Fibroblast of gingiva (primary cell): ENCODE measurements at regions not wholly inside any gene's neighbourhood (a gene's known extent, or its start where the extent isn't known, plus 50 kb on each side); places are given as distances from the start of the nearest gene placed in this dataset.
"Not testable (repeated sequence)": the region's sequence is repeated elsewhere in the genome, so short reads cannot be mapped to it uniquely, and the experiment has no call there.

ENCODE experiments used
- DNase-seq: peaks from one replicate; pipeline ENCODE4 v3.0.0-alpha.2; 2011; ENCODE audit warnings: low read depth

DNA sequence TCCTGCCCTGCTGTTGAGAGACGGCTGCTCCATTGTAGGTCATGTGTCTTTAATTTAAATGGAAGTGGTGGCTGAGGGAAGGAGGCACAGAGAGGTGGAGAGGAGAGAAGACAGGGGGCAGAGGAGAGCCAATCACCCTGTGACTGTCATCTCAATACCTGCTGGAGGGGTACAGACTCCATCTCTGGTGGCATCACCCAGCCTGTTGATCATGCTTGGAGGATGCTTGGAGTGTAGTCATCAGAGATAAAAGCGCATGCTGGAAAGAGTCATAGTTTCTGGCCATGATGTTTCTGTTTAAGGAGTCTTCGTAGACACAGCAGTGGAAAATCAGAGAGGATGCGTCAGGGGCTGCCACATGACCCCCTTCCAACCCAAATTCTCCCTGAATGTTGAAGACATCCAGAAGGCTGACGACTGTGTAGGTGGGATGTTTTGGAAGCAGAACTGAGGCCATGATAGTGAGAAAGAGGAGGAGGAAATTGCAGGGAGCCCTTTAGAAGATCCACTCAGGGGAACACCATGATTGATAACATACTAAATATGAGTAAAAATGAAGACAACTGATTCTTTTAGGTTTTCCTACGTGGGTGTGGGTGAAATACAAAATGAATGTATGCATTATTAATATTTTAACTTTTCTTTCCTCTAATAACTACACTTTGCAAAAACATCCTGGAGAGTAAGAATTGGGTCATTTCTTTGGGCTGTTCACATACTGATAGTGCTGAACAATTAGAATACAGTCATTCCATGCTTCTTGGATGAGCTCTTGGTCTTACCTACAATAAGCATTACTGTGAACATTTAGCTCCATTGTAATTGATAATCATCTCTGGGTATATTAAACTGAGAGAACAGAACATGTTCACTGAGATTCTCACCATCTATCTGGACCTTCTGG, 210.6 kb upstream of the ATP10A start:
- no peak for DNase-seq

DNA sequence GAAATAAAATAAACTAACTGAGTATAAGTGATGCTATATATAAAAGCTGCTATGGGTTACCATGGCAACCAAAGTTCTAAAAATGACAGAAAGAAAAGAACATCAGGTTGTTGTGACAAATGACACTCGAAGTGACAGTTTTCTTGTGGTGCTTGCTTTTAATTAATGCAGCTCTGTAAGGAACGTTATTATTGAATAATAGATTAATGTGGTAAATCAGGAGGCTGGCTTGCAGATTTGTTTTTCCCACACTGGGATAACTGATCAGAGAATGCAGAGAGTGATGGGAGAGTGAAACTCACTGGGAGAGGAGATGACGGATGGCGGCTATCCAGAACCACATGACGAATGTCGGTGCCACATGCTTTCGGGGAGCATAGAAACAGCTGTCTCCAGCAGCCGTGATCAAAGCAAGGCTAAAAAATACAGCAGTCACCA, 207.0 kb upstream of the ATP10A start:
- DNase-seq: no peak

DNA sequence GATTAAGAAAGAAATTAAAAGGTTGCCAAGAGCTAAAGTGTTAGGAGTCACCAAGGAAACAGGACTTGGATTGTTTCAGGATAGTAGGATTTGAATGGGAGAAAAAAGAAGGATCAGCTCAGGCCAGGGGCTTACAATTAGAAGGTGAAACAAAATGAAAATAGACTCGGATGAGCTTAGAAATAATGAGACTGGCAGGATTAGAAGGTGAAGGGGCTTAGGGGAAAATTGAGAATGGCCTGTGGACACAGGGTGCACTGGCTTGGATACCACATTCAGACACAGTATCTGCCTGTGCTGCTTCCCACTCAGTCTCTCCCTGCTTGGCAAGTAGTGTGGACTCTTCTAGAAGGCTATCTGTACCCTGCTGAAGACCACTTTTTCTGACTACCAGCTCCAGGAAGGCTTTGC, 206.1 kb upstream of the ATP10A start:
- DNase-seq: no peak

DNA sequence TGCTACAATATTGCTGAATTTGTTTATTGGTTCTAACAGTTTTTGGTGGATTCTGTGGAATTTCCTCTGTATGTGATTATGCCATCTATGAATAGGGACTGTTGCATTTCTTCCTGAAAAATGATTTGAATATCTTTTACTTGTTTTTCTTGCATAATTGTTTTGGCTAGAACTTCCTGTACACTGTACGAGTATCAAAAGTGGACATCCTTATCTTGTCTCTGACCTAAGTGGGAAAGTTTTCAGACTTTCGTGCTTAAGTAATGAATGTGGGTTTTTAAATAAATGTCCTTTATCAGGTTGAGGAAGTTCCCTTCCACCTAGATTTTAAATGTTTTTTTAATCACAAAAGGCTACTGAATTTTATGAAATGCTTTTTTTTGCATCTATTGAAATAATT, 203.8 kb upstream of the ATP10A start:
- no peak for DNase-seq

DNA sequence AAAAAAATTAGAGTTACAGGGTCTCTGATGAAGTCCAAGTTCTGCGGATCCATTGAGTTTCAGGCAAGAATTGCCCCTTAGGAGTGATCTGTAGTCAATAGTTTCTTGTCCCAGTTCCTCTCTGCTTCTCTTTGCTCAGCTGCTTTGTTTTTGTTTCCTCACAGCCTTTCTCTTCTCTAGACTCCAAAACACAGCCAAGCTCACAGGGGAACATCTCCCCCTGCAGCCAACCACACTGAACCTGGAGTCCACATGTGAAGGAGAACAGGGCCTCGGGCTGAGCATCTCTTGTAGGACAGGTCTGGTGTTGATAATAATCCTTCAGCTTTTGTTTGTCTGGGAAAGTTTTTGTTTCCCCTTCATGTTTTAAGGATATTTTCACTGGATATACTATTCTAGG, 202.6 kb upstream of the ATP10A start:
- no peak for DNase-seq

DNA sequence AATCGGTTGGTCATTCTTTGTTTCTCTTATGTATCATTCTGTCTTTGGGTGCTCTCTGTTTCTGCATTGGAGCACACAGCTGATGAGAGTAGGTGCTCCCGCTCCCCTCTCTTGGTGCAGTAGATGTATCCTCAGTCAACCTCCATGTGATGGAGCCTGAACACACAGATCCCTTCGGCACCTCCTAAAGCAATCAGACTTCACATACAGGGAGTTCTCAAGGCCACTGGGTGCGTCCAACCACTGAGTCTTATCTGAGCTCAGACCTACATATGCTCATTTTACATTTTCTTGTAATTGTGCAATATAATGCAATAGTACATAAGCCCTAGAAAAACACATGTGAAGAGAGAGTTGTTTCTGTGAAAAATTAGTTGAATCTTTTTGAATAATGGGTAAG, 198.1 kb upstream of the ATP10A start:
- no peak for DNase-seq

DNA sequence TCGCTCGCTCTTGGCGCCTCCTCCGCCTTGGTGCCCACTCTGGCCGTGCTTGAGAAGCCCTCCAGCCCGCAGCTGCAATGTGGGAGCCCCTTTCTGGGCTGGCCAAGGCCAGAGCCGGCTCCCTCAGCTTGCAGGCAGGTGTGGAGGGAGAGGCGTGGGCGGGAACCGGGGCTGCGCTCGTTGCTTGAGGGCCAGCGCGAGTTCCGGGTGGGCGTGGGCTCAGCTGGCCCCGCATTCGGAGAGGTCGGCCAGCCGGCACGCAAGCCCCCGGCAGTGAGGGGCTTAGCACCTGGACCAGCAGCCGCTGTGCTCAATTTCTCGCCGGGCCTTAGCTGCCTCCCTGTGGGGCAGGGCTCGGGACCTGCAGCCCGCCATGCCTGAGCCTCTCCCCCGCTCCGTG, 193.6 kb upstream of the ATP10A start:
- DNase-seq: not testable (repeated sequence)

DNA sequence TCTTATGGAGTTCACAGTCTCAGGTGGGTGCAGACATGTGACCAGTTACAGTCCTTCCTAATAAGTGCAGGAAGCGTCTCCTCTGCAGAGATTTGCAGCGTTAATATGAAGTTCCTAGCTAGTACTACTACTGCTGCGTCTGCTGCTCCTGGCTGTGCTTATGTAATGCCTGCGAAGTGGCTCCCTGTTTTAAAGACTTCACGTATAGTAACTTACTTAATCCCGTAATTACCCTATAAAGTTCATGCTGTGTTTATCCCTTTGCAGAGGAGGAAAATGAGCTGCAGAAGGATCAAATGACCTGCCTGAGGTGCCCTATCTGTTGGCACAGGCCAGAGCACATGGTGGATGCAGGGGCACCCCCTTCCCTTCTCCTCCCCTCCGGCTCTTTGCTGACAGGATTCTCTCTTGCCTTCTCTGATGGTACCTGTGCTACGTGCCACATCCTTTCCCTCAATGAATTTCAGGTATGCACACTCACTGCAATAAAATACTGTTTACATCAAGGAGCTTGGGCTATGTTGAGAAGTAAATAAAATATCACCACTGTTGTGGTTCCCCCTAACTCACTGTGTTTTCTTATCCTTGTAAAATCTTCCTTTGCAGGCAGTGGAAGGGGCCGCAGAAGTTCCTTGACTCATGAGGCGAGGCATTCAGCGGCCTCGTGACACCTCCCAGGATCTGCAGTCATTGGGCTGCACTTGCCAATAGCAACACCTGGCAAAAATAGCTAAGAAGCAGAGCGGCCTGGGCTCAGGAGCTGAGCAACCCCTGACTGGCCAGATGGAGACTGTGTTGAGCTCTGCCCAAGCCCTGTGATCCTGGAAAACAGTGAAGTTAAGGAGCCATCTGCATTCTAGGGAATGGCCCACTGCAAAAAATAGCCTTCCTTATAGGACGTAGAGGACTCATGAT, 188.9 kb upstream of the ATP10A start:
- DNase-seq: peak; percentile 18

DNA sequence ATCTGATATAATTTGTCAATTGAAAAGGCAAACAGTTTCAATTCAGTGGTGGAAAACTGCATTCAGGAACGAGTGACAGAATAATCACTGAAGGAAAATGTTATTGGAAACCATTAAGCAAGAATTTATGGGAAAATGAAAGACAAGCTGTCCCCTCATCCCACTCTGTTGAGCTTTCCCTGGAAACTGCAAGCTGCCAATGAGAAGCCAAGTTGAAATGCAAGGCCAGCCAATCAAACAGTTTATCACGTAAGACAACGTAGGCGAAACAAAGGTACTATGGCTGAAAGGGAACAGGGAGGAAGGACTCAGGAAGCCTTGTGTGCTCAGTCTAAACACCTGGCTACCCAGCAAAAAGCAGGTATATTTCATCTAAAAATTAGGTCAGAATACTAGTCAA, 187.9 kb upstream of the ATP10A start:
- no peak for DNase-seq

DNA sequence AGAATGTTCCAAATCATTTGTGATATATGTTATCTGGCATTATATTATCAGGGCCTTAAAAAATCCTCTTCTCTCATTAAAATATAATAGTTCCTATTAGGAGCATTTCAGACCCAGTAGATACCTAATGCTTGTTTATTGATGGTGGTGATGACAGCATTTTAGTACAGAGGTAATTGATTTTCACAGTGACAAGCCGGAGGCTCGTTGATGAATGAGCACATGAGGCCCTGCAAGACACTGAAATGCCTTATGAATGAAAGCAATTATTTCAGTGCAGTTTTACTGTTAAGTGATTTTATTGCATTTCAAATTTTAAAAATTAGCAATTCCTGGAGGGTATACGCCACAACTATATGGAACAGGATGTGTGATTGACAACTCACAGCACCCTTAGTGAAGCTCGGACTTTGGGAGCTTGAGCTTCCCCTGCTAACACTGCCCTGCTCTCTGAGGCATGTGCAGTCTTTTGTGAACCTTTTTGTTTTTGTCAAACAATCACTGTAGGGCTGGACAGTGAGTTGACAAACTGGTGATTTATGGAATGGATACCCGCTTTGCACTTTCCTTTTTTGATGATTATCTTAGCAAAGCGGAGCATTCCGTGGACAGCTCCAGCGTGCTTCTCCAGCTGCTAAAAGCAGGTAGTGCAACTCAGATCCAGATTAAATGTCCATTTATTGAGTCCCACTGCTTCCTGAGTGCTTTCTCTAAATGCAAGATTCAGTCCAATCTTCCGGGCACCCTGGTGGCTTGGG, 187.0 kb upstream of the ATP10A start:
- DNase-seq: no peak

DNA sequence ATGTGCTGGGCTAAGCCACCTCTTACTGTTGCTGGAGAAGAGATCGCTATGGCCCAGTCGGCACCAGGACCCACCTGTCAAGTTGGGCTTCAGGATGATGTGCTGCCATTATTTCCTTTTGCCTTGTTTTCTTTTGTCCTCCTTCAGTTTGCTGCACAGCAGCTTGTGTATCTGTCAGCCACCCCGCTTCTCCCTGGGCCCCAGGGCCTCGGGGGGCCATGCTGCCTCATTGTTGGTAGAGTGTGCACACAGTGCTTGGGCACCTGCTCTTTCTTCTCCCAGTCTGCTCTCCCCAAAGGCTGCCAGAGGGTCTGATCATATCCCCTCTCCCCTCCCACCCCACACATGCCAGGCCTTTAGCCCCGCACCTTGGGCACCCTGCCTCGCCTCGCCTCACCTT, 185.5 kb upstream of the ATP10A start:
- no peak for DNase-seq

DNA sequence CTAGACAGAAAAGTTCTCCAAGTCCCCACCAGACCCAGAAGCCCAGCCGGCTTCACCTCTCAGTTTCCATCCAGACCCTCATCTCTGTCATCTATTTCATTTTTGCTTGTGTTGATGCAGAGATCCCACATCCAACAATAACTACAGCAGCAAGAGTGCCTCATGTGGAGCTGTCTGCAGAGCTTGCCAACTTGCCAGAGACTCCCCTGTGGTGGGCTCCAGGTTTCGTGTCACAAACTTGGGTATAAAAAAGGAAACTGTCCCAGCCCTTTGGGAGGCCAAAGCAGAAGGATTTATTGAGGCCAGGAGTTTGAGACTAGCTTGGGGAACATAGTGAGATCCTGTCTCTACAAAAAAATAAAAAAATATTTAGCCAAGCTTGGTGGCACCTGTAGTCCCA, 182.4 kb upstream of the ATP10A start:
- DNase-seq: no peak

DNA sequence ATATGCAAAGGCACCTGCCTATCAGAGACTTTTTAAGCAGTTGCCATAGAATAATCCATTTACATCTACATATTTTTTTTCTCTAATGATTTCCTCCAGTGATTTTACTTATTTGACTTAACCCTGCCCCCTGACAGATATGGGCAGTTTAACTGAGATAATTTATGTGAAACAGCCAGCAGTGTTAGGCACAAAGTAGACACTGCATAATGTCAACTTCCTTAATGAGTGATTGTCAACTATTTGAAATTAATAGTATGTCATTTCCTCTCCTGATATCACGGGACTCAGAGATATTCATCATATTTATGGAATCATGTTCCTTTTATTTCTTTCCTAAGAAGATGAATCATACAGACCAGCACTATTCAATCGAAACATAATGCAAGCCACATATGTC, 179.9 kb upstream of the ATP10A start:
- no peak for DNase-seq

DNA sequence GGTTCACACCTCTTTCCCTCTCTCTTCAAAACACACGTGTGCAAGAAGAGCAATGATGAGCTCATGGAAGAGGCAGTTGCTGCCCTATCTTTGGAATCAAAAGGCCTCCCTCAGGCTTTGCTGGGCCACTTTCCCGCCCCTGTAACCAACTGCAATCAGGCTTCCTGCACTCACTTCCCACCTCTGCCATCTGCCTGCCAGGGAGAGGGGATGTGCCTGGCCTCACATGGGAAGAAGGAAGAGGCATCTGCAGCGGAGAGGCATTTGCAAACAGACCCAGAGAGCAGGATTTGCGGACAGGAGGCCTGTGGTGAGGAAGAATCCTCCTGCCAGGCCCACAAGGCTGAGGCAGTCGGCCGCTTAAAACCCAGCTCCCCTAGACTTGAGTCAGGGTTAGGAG, 175.6 kb upstream of the ATP10A start:
- no peak for DNase-seq

DNA sequence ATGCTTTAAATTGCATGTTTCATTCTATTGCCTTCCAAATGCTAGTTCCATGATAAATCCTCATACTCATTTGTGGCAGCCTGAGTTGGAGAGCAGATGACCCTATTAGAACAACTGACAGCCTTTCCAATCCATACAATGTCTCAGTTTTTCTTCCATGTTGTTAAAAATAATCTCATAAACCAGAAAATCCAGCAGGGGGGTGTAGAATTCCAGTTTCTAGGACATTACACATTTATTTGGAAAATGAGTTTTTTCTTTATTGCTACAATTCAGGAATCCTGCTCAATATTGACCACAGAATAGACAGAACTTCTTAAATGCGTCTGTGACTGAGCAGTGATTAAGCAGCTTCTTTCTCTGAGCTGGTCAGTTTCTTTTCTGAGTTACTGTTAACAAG, 174.2 kb upstream of the ATP10A start:
- no peak for DNase-seq

DNA sequence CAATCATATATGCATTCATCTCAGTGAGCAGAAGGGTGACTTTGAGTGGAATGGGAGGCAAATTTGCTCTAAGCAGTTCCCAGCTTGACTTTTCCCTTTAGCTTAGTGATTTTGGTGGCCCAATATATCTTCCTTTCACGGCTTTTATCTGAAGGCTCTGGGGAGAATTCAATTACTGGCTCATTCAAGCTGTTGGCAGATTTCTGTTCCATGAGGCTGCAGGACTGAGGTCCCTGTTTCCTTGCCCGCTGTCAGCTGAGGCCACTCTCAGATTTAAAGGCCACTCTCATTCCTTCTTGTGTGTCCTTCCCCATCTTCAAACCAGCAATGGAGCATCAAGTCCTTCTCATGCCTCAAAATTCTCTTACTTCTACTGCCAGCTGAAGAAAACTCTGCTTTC, 170.4 kb upstream of the ATP10A start:
- DNase-seq: no peak

DNA sequence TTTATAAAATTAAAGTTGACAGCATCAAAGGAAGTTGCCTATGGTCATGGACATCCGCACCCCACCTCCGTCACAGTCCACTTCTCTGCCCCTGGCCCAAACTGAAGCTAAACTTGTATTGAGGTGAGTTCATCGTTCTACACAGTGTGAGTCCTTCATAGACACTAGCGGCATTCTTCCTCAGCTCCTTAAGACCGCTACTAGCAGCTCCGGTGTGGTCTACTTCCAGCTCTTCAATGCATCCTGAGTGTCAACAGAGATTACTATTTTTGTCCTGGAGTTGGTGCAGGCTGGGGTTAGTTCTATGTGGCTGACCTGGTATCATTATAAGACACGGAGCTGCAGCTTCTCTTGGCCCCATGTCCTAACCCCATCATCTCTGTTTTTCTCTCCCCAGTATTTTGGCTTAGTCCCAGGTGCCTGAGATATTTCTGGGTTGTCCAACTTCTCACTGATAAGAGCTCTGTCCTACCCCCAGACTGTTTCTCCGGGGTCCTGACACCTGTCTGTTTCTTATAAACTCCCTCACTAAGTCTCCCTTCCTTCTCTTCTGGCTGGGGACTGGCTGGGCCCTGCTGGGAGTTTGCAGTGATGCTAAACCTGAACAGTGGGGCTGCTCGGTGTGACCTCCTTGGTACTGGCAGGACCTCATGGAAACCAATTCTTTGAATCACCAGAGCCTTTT, 169.2 kb upstream of the ATP10A start:
- no peak for DNase-seq

DNA sequence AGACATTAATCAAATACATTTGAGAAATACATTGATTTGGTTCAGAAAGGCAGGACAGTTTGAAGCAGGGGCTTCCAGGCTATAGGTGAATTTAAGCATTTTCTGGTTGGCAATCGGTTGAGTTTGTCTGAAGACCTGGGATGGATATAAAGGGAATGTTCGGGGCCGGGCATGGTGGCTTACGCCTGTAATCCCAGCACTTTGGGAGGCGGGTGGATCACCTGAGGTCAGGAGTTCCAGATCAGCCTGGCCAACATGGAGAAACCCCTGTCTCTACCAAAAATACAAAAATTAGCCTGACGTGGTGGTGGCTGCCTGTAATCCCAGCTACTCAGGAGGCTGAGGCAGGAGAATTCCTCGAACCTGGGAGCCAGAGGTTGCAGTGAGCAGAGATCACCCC, 166.5 kb upstream of the ATP10A start:
- not testable (repeated sequence) for DNase-seq

DNA sequence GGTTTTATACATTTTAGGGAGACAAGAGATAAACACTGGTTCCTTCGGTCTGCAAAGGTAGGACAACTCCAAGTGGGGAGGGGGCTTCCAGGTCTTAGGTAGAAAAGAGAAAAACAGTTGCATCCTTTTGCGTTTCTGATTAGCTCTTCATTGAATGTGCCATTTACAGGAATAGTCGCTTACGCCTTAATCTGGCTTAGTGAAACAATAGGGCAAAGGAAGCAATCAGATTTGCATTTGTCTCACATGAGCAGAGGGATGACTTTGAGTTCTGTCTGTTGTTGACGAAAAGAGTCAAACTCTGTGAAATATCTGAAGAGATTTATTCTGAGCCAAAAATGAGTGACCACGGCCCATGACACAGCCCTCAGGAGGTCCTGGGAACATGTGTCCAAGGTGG, 166.0 kb upstream of the ATP10A start:
- no peak for DNase-seq

DNA sequence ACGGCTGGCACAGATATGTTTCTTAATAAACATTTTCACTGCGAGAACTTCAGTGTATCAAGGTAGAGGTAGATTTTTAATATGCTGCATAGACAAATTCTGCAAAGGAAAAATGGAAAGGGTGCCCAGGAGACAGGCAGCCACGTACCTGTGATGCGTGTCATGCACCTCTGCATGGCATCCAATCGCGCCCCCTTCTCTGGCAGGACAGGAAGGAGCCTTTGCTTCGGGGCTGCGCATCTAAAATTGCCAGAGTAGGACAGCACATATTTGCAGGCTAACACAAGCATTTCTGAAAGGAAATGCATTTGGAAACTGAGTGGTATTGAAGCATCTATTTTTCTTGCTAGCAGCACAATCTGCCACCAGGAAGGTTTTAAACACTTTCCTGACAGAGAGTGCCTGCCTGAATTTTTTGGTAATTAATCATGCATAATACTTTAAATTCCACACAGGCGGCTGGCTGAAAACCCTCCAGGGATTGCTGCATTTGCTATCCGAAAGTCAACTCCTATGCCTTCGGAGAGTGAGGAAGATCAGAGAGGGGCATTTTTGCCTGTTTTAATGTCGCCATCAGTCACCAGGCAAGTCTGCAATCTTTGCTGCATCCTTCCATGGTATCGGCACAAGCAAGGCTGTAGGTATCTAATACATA, 165.1 kb upstream of the ATP10A start:
- DNase-seq: no peak

DNA sequence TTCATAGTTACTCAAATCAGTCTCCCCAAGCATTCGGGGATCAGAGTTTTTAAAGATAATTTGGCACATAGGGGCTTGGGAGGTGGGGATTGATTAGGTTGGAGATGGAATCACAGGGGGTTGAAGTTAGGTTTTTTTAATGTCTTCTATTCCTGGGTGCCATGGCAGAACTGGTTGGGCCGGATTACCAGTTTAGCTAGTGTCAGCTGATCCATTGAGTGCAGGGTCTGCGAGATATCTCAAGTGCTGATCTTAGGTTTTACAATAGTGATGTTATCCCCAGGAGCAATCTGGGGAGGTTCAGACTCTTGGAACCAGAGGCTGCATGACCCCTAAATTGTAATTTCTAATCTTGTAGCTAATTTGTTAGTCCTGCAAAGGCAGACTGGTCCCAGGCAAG, 163.5 kb upstream of the ATP10A start:
- not testable (repeated sequence) for DNase-seq
